IMR-90 (cell line): ENCODE measurements at regions not wholly inside any gene's neighbourhood (a gene's known extent, or its start where the extent isn't known, plus 50 kb on each side); places are given as distances from the start of the nearest gene placed in this dataset.

Experiments
- ATAC-seq: fragments of 200-7000 bp; cut with Tn5 transposase; 2 replicates; pipeline ENCODE4 v1.9.1; 2020; ENCODE audit warnings: low read depth, mild to moderate bottlenecking, moderate library complexity
- BruUV-seq: library from RNA; stranded (reverse); fragments of 400-500 nt; replicated peaks from 2 replicates; lab custom pipeline; 2021; lab: Mats Ljungman, UMichigan
- CTCF ChIA-PET: fragments of 300-600 bp; formaldehyde crosslinking; extraction: SDS; loops from one replicate; lab custom pipeline; 2021; ENCODE audit warnings: antibody characterized with exemption; lab: Yijun Ruan, JAX
- POLR2A ChIA-PET: fragments of 300-600 bp; sonication (Branson Sonifier 250); formaldehyde crosslinking; loops from one replicate; lab custom pipeline; 2022; ENCODE audit warnings: antibody characterized with exemption; ENCODE audit not compliant: unreplicated experiment; lab: Charles Lee
- DNase-seq: peaks from one replicate; pipeline ENCODE4 v3.0.0; 2013
- H2AFZ ChIP-seq: replicated peaks from 2 replicates; pipeline ENCODE3; 2013; ENCODE audit warnings: low read length, mild to moderate bottlenecking; ENCODE audit not compliant: poor library complexity
- H2AK5ac ChIP-seq: 2 replicates; pipeline ENCODE4 v1.6.1; 2013; ENCODE audit warnings: low read depth, low read length, inconsistent platforms
- H2AK9ac ChIP-seq: replicated peaks from 2 replicates; pipeline ENCODE3; 2013; ENCODE audit warnings: mild to moderate bottlenecking, low read depth, low read length, moderate library complexity; ENCODE audit not compliant: poor library complexity
- H2BK120ac ChIP-seq: 2 replicates; pipeline ENCODE4 v1.6.1; 2013; ENCODE audit warnings: low read depth, low read length, inconsistent platforms
- H2BK15ac ChIP-seq: 3 replicates; pipeline ENCODE4 v1.6.1; 2013; ENCODE audit warnings: low read depth, low read length, inconsistent platforms
- H2BK20ac ChIP-seq: 2 replicates; pipeline ENCODE4 v1.6.1; 2013; ENCODE audit warnings: low read depth, mild to moderate bottlenecking, inconsistent platforms, low read length, moderate library complexity
- H2BK5ac ChIP-seq: 2 replicates; pipeline ENCODE4 v1.6.1; 2013; ENCODE audit warnings: mild to moderate bottlenecking, low read depth, low read length, inconsistent platforms; ENCODE audit not compliant: poor library complexity, severe bottlenecking
- H3K14ac ChIP-seq: replicated peaks from 2 replicates; pipeline ENCODE4 v1.6.1; 2013; ENCODE audit warnings: low read depth, low read length, inconsistent platforms
- H3K18ac ChIP-seq: 2 replicates; pipeline ENCODE4 v1.6.1; 2013; ENCODE audit warnings: low read depth, low read length, control low read depth
- H3K23ac ChIP-seq: 2 replicates; pipeline ENCODE4 v1.6.1; 2013; ENCODE audit warnings: low read depth, low read length, inconsistent platforms
- H3K27ac ChIP-seq: 2 replicates; pipeline ENCODE4 v1.5.1; 2013; ENCODE audit warnings: mild to moderate bottlenecking, control low read depth, low read length; ENCODE audit not compliant: insufficient read depth
- H3K27me3 ChIP-seq: 2 replicates; pipeline ENCODE4 v1.6.1; 2013; ENCODE audit warnings: low read length; ENCODE audit not compliant: control insufficient read depth, insufficient read depth
- H3K36me3 ChIP-seq: 2 replicates; pipeline ENCODE4 v1.6.1; 2013; ENCODE audit warnings: low read length, mixed read lengths; ENCODE audit not compliant: control insufficient read depth, insufficient read depth
- H3K4ac ChIP-seq: 2 replicates; pipeline ENCODE4 v1.6.1; 2013; ENCODE audit warnings: low read depth, low read length, inconsistent platforms
- H3K4me1 ChIP-seq: 2 replicates; pipeline ENCODE4 v1.6.1; 2013; ENCODE audit warnings: low read length, mixed read lengths; ENCODE audit not compliant: control insufficient read depth, insufficient read depth
- H3K4me2 ChIP-seq: 2 replicates; pipeline ENCODE4 v1.6.1; 2013; ENCODE audit warnings: low read depth, mild to moderate bottlenecking, control low read depth, low read length, moderate library complexity
- H3K4me3 ChIP-seq: 2 replicates; pipeline ENCODE4 v1.5.1; 2013; ENCODE audit warnings: low read depth, mild to moderate bottlenecking, control low read depth, low read length, moderate library complexity; ENCODE audit not compliant: insufficient read depth
- H3K56ac ChIP-seq: 2 replicates; pipeline ENCODE4 v1.6.1; 2013; ENCODE audit warnings: low read length, inconsistent platforms; ENCODE audit not compliant: insufficient read depth; ENCODE audit errors: extremely low read depth
- H3K79me1 ChIP-seq, 2 experiments: 2 replicates each; pipeline ENCODE4 v1.6.1; 2013; ENCODE audit warnings: low read length in 2 of 2, inconsistent platforms in 1 of 2, low read depth in 1 of 2
- H3K9ac ChIP-seq: 2 replicates; pipeline ENCODE4 v1.6.1; 2013; ENCODE audit warnings: low read depth, low read length, control low read depth
- H3K9me1 ChIP-seq: 2 replicates; pipeline ENCODE4 v1.6.1; 2013; ENCODE audit warnings: low read length, inconsistent platforms; ENCODE audit not compliant: insufficient read depth
- H3K9me3 ChIP-seq: 2 replicates; pipeline ENCODE4 v1.6.1; 2013; ENCODE audit warnings: low read length; ENCODE audit not compliant: control insufficient read depth, insufficient read depth
- H4K20me1 ChIP-seq: 2 replicates; pipeline ENCODE4 v1.6.1; 2013; ENCODE audit warnings: low read length, inconsistent platforms; ENCODE audit not compliant: insufficient read depth
- H4K5ac ChIP-seq: 2 replicates; pipeline ENCODE4 v1.6.1; 2013; ENCODE audit warnings: mild to moderate bottlenecking, low read depth, low read length, control low read depth
- H4K8ac ChIP-seq, 2 experiments: 2 replicates each; pipeline ENCODE4 v1.6.1; 2013; ENCODE audit warnings: low read depth in 2 of 2, low read length in 2 of 2, control low read depth in 1 of 2, inconsistent platforms in 1 of 2
- H4K91ac ChIP-seq: 2 replicates; pipeline ENCODE4 v1.6.1; 2013; ENCODE audit warnings: low read depth, low read length, inconsistent platforms; ENCODE audit not compliant: insufficient read depth
- BHLHE40 ChIP-seq: fragments of 150-350 bp; IDR thresholded peaks from 2 replicates; pipeline ENCODE4 v1.6.1; 2016; ENCODE audit warnings: mild to moderate bottlenecking, low read depth, low read length
- CEBPB ChIP-seq: IDR thresholded peaks from 2 replicates; pipeline ENCODE4 v1.6.1; 2012; ENCODE audit warnings: low read depth, low read length, improper control_type of control experiment
- CHD1 ChIP-seq: IDR thresholded peaks from 2 replicates; pipeline ENCODE4 v1.6.1; 2012; ENCODE audit warnings: low read depth, low read length, improper control_type of control experiment
- CTCF ChIP-seq: conservative IDR thresholded peaks from 2 replicates; pipeline ENCODE4 v1.5.1; 2012; ENCODE audit warnings: mild to moderate bottlenecking, low read depth, low read length, improper control_type of control experiment
- ELK1 ChIP-seq: fragments of 150-350 bp; IDR thresholded peaks from 2 replicates; pipeline ENCODE4 v1.6.1; 2016; ENCODE audit warnings: low read depth, mild to moderate bottlenecking, low read length, moderate library complexity, borderline replicate concordance
- FOS ChIP-seq: fragments of 150-350 bp; IDR thresholded peaks from 2 replicates; pipeline ENCODE4 v1.6.1; 2016; ENCODE audit warnings: low read depth, low read length
- MAFK ChIP-seq: IDR thresholded peaks from 2 replicates; pipeline ENCODE4 v1.6.1; 2012; ENCODE audit warnings: low read depth, low read length, improper control_type of control experiment
- MAZ ChIP-seq: IDR thresholded peaks from 2 replicates; pipeline ENCODE4 v1.6.1; 2012; ENCODE audit warnings: low read depth, mild to moderate bottlenecking, low read length, improper control_type of control experiment, moderate library complexity, borderline replicate concordance
- MXI1 ChIP-seq: IDR thresholded peaks from 2 replicates; pipeline ENCODE4 v1.6.1; 2012; ENCODE audit warnings: low read depth, mild to moderate bottlenecking, low read length, moderate library complexity, borderline replicate concordance
- NFE2L2 ChIP-seq: fragments of 150-350 bp; IDR thresholded peaks from 2 replicates; pipeline ENCODE4 v1.6.1; 2016; ENCODE audit warnings: low read depth, mild to moderate bottlenecking, low read length
- POLR2A ChIP-seq: IDR thresholded peaks from 2 replicates; pipeline ENCODE4 v1.6.1; 2012; ENCODE audit warnings: mild to moderate bottlenecking, low read depth, low read length
- RAD21 ChIP-seq: IDR thresholded peaks from 2 replicates; pipeline ENCODE4 v1.6.1; 2012; ENCODE audit warnings: low read length, improper control_type of control experiment
- RCOR1 ChIP-seq: IDR thresholded peaks from 2 replicates; pipeline ENCODE4 v1.6.1; 2012; ENCODE audit warnings: mild to moderate bottlenecking, low read length, improper control_type of control experiment; ENCODE audit not compliant: insufficient replicate concordance
- RFX5 ChIP-seq: IDR thresholded peaks from 2 replicates; pipeline ENCODE4 v1.8.0; 2012; ENCODE audit warnings: low read depth, mild to moderate bottlenecking, low read length, moderate library complexity
- SMC3 ChIP-seq: fragments of 150-350 bp; IDR thresholded peaks from 2 replicates; pipeline ENCODE4 v1.6.1; 2016; ENCODE audit warnings: low read depth, mild to moderate bottlenecking, antibody characterized with exemption, low read length, moderate library complexity
- USF2 ChIP-seq: fragments of 150-350 bp; IDR thresholded peaks from 2 replicates; pipeline ENCODE4 v1.6.1; 2017; ENCODE audit warnings: mild to moderate bottlenecking, antibody characterized with exemption, low read length, low read depth
- WGBS, 2 experiments: methylation state at CpG; one replicate each; pipeline versions ENCODE4 v1.1.5 to v1.1.7; 2013; ENCODE audit warnings: missing lambda C conversion rate in 2 of 2; ENCODE audit not compliant: insufficient read length in 1 of 2; ENCODE audit errors: extremely low coverage in 2 of 2; 5-methylcytosine and 5-hydroxymethylcytosine counted together
- dilution Hi-C: fragments of 300-500 bp; cut with HindIII; formaldehyde crosslinking; loops from one replicate; pipeline ENCODE4 v1.14.3; 2018; ENCODE audit warnings: low sequenced_read_pairs; ENCODE audit not compliant: unreplicated experiment
- in situ Hi-C: fragments of 300-500 bp; cut with MboI; formaldehyde crosslinking; loops from 3 replicates; pipeline ENCODE4 v1.14.3; 2019; ENCODE audit warnings: low sequenced_read_pairs, inconsistent platforms, mixed read lengths
- intact Hi-C: fragments of 100-400 bp; cut with micrococcal nuclease; formaldehyde crosslinking; loops from 2 replicates; pipeline ENCODE4 v1.10.0; 2022

- H2AK5ac ChIP-seq = no peak overlapping the region
- H4K91ac ChIP-seq = no peak overlapping the region
- intact Hi-C loops (no loop called here), in situ Hi-C loops (no loop called here), dilution Hi-C loops (no loop called here)
- H2BK5ac ChIP-seq = no peak overlapping the region
- no peaks in the 10 kb centered on the region for H3K9me3 ChIP-seq
- H2BK120ac ChIP-seq = no peak overlapping the region
- ATAC-seq (no peak), DNase-seq (no peak)
- no TSS peak for BruUV-seq
- no peaks in the 10 kb centered on the region for H3K9me1 ChIP-seq
- H3K27me3 ChIP-seq = no peaks in the 10 kb centered on the region
- H4K20me1 ChIP-seq = no peaks in the 10 kb centered on the region
- WGBS, 2 experiments = no CpG with 5 or more reads among the region's 3 CpGs
- no peak overlapping the region for H3K9ac ChIP-seq
- H4K5ac ChIP-seq = no peak overlapping the region
- H2BK20ac ChIP-seq = no peak overlapping the region
- CTCF ChIA-PET = interaction anchor here (0.6 kb wide), 1 partner anchor 14 kb away, joined by 3 read pairs; no protein-coding TSS in a partner anchor
- no peak overlapping the region for H3K18ac ChIP-seq
- H2BK15ac ChIP-seq = no peak overlapping the region
- H3K56ac ChIP-seq = no peak overlapping the region
- no peak for TF ChIP-seq MXI1
- TF ChIP-seq RCOR1 = no peak
- no peak for TF ChIP-seq CTCF
- no peak for TF ChIP-seq SMC3
- no peak for TF ChIP-seq BHLHE40
- no peak for TF ChIP-seq CHD1
- TF ChIP-seq NFE2L2 = no peak
- no peak for TF ChIP-seq POLR2A
- no peak for TF ChIP-seq CEBPB
- TF ChIP-seq MAZ = no peak
- no peak for TF ChIP-seq RAD21
- no peak for TF ChIP-seq RFX5
- TF ChIP-seq USF2 = no peak
- no peak for TF ChIP-seq FOS
- TF ChIP-seq MAFK = no peak
- no peak for TF ChIP-seq ELK1
- no peak overlapping the region for H3K4ac ChIP-seq
- no peaks in the 10 kb centered on the region for H3K79me1 ChIP-seq
- no peak overlapping the region for H3K23ac ChIP-seq
- no peak overlapping the region for H3K4me2 ChIP-seq
- POLR2A ChIA-PET = no interaction called here
- H2AFZ ChIP-seq = no peak overlapping the region
- H3K27ac ChIP-seq = no peak overlapping the region
- no peaks in the 10 kb centered on the region for H3K36me3 ChIP-seq
- H4K8ac ChIP-seq = no peak overlapping the region
- no peak overlapping the region for H3K14ac ChIP-seq
- H3K4me3 ChIP-seq = no peak overlapping the region
- no peak overlapping the region for H2AK9ac ChIP-seq
- H3K4me1 ChIP-seq = no peaks in the 10 kb centered on the region
Observed at GRCh38 chr18:28382215-28382879, 205.4 kb upstream of the CDH2 start.
